ENCODE measurements at regions not wholly inside any gene's neighbourhood (a gene's known extent, or its start where the extent isn't known, plus 50 kb on each side); places are given as distances from the start of the nearest gene placed in this dataset.

DNA sequence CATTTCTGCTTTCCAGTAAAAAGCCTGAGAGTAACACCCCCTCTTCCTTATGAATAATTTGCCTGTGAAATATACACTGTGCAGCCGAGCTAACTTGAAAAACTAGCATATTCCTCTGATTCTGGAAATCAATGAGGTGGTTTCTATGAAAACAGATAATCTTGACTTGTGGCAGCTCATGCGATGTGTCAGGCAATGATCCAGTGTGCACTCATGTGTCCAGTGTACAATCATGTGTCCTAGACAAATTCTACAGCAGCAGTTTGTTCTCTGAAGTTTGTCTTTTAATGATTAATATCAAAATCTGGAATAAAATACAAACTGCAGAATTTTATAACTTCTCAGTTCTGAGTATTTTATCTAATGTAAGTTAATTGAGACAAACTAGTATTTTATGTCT, 2213.9 kb upstream of the PCDH20 start:
- H3K36me3 ChIP-seq (ENCODE audit: control insufficient read depth, insufficient read depth, low read length): no peaks in the 10 kb centered on the region
- TF ChIP-seq, protein P1, sequence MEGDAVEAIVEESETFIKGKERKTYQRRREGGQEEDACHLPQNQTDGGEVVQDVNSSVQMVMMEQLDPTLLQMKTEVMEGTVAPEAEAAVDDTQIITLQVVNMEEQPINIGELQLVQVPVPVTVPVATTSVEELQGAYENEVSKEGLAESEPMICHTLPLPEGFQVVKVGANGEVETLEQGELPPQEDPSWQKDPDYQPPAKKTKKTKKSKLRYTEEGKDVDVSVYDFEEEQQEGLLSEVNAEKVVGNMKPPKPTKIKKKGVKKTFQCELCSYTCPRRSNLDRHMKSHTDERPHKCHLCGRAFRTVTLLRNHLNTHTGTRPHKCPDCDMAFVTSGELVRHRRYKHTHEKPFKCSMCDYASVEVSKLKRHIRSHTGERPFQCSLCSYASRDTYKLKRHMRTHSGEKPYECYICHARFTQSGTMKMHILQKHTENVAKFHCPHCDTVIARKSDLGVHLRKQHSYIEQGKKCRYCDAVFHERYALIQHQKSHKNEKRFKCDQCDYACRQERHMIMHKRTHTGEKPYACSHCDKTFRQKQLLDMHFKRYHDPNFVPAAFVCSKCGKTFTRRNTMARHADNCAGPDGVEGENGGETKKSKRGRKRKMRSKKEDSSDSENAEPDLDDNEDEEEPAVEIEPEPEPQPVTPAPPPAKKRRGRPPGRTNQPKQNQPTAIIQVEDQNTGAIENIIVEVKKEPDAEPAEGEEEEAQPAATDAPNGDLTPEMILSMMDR (IDR thresholded peaks at IDR 0.05; ENCODE audit: insufficient read depth, low read length, severe bottlenecking): no peak
- no peak overlapping the region for H3K4me3 ChIP-seq (ENCODE audit: low read depth, low read length)
- no peak for FAIRE-seq
- no peak for DNase-seq (ENCODE audit: low read depth)
- no peaks in the 10 kb centered on the region for H3K27me3 ChIP-seq (ENCODE audit: control insufficient read depth, insufficient read depth, low read length)

DNA sequence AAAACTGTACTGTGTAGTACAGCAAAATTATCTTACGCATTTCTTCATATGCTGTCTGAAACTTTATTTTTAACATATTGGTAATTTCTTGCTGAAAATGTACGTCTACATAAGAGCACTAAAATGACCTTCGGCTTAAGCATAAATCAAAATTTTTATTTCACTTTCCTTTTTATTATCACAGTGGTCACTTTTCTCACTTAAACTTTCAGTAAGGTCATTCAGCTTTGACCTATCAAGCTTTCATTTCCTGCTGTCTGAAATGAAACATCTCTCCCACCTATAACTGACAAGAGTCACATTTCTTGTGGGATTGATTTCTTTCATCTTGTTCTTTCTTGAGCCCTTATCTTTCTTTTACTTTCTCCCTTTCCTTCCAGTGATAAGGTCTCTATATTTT, 2212.7 kb upstream of the PCDH20 start:
- no peaks in the 10 kb centered on the region for H3K36me3 ChIP-seq (ENCODE audit: control insufficient read depth, insufficient read depth, low read length)
- FAIRE-seq (no peak), DNase-seq (ENCODE audit: low read depth) (no peak)
- TF ChIP-seq, protein P1 (IDR thresholded peaks at IDR 0.05; ENCODE audit: insufficient read depth, low read length, severe bottlenecking): no peak
- no peak overlapping the region for H3K4me3 ChIP-seq (ENCODE audit: low read depth, low read length)
- H3K27me3 ChIP-seq (ENCODE audit: control insufficient read depth, insufficient read depth, low read length): no peaks in the 10 kb centered on the region

DNA sequence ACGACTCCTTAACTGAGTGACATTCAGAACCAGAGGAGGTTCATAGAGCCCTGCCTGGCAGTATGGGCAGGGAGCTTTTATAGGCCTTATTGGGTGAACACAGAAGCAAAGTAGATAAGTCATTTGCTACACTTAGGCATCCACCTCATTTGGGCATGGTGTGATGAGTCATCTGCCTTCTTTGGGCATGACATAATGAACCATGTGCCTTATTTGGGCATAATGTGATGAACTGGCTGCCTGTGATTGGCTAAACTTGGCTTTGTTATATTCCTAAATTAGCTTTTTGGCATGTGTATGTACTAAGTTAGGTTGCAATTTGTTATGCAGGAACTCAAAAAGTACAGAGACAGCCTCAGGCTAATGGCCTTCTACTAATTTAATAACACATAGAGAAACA, 2210.2 kb upstream of the PCDH20 start:
- FAIRE-seq (no peak), DNase-seq (ENCODE audit: low read depth) (peak; percentile 14)
- TF ChIP-seq, protein P1 (IDR thresholded peaks at IDR 0.05; ENCODE audit: insufficient read depth, low read length, severe bottlenecking): no peak
- Histone ChIP-seq H3K36me3 (ENCODE audit: control insufficient read depth, insufficient read depth, low read length) (no peaks in the 10 kb centered on the region), H3K4me3 (ENCODE audit: low read depth, low read length) (no peak overlapping the region), H3K27me3 (ENCODE audit: control insufficient read depth, insufficient read depth, low read length) (no peaks in the 10 kb centered on the region)

DNA sequence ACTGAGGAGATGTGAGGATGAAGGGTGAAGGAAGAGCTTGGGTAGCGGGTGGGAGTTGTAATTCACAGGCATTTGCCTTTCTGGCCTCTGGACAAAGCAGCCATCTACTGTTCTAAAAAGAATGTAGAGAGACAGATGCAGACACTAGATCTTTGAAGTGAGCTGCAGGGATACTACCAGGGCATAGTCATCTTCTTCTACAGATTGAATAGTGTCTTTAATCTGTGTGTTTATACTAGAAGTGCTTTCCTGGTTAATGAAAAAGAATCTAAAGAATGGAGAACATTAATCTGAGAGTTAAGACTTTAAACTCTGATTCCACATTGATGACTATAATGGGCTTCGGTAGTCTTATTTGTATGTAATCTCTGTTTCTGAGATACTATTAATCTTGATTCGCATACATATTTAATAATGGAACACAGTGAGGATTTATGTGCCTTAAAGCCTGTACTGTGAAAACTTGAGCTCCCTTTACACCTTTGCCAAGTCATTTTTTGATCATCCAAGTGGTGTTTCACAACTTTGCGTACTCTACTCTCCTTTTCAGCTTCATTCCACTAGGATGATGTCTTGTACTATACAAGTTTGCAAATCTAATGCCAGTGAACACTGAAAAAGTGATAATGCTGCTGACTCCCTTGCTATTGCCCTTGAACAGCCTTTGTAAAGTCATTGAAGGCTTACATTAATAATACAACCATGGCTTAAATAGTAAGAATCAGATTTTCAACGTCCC, 2199.4 kb upstream of the PCDH20 start:
- Histone ChIP-seq H3K36me3 (ENCODE audit: control insufficient read depth, insufficient read depth, low read length) (no peaks in the 10 kb centered on the region), H3K4me3 (ENCODE audit: low read depth, low read length) (no peak overlapping the region), H3K27me3 (ENCODE audit: control insufficient read depth, insufficient read depth, low read length) (no peaks in the 10 kb centered on the region)
- TF ChIP-seq, protein P1 (IDR thresholded peaks at IDR 0.05; ENCODE audit: insufficient read depth, low read length, severe bottlenecking): no peak
- no peak for FAIRE-seq
- no peak for DNase-seq (ENCODE audit: low read depth)

DNA sequence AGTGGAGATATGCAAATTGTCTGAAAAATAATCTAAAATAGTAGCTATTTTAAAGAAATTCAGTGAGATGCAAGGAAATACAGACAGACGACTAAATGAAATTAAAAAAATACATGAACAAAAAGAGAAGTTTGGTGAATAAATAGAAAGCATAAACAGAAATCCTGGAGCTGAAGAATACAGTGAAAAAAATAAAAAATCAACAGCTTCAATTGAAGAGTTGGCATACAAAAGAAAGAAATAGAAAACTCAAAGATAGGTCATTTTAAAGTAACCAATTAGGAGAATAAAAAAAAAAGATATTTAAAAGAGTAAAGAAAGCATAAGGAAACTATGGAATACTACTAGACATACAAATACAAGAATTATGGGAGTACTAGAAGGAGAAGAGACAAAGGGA, 2191.5 kb upstream of the PCDH20 start:
- TF ChIP-seq, protein P1 (IDR thresholded peaks at IDR 0.05; ENCODE audit: insufficient read depth, low read length, severe bottlenecking): no peak
- DNase-seq (ENCODE audit: low read depth) (no peak), FAIRE-seq (no peak)
- Histone ChIP-seq H3K4me3 (ENCODE audit: low read depth, low read length) (no peak overlapping the region), H3K36me3 (ENCODE audit: control insufficient read depth, insufficient read depth, low read length) (no peaks in the 10 kb centered on the region), H3K27me3 (ENCODE audit: control insufficient read depth, insufficient read depth, low read length) (no peaks in the 10 kb centered on the region)

DNA sequence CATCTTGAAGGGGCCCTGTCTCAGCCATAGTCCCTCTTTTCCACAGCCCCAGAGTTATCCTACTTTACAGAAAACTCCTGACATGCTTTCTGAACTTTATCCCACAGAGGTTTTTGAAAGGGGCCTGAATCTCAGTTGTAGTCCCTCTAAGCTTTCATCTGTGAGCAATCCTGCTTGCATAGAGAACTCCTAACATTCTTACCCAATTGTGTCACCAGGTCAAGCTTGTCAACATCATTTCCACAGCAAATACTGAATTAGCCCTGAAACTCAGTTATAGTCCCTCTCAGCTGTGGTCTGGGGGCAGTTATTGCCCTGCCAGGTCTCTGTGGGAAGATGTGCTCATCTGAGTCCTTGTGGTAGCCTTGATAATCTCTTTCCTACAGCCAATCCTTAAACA, 2190.3 kb upstream of the PCDH20 start:
- DNase-seq (ENCODE audit: low read depth): no peak
- no peak overlapping the region for H3K4me3 ChIP-seq (ENCODE audit: low read depth, low read length)
- H3K36me3 ChIP-seq (ENCODE audit: control insufficient read depth, insufficient read depth, low read length): no peaks in the 10 kb centered on the region
- H3K27me3 ChIP-seq (ENCODE audit: control insufficient read depth, insufficient read depth, low read length): no peaks in the 10 kb centered on the region
- FAIRE-seq: no peak
- TF ChIP-seq, protein P1 (IDR thresholded peaks at IDR 0.05; ENCODE audit: insufficient read depth, low read length, severe bottlenecking): no peak
